Ovary (tissue), 3 donors: ENCODE measurements at regions not wholly inside any gene's neighbourhood (a gene's known extent, or its start where the extent isn't known, plus 50 kb on each side); places are given as distances from the start of the nearest gene placed in this dataset.

Experiments
- EP300 ChIP-seq: sonication (generic); formaldehyde crosslinking; IDR thresholded peaks from one replicate; pipeline ENCODE4 v1.6.1; 2017; ENCODE audit warnings: antibody characterized with exemption
- POLR2A ChIP-seq: fragments of 450-650 bp; IDR thresholded peaks from one replicate; pipeline ENCODE4 v1.6.1; 2017; ENCODE audit warnings: antibody characterized with exemption, mild to moderate bottlenecking, moderate library complexity
- TF ChIP-seq, protein P1 (sequence below), 3 donors: fragments of 450-650 bp in 2 of 3; fragments of 200-600 bp in 1 of 3; IDR thresholded peaks; one replicate each; pipeline versions ENCODE4 v1.5.1 to v1.8.0; 2016 to 2022; ENCODE audit warnings: antibody characterized with exemption in 3 of 3, mild to moderate bottlenecking in 1 of 3
- donor health status: DM: no; HTN: no; CAD: no.

DNA sequence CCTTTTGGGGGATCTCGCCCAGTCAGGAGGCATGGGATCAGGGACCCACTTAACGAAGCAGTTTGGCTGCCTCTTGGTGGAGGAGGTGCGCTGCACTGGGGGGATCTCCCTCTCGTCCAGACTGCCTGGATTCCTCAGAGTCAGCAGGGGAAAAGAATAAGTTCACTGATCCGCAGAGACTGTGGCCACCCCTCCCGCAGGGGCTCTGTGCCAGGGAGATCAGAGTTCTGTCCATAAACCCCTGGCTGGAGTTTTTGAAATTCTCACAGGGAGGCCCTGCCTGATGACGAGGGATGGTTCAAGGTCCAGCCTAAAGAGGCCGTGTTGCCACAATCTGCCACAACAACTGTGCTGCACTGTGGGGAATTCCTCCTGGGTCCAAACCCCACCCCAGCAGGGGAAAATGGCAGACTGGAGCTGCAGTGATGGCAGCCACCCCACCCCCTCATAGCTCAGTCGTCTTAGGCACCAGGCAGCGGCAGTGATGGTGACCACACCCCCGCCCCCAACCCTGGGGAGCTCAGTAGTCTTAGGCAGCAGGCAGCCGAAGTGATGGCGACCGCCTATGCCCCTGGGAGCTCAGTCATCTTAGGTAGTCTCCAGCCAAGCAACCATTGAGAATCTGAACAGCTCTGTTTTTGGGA, 273.8 kb upstream of the USP25 start:
- TF ChIP-seq, protein P1, sequence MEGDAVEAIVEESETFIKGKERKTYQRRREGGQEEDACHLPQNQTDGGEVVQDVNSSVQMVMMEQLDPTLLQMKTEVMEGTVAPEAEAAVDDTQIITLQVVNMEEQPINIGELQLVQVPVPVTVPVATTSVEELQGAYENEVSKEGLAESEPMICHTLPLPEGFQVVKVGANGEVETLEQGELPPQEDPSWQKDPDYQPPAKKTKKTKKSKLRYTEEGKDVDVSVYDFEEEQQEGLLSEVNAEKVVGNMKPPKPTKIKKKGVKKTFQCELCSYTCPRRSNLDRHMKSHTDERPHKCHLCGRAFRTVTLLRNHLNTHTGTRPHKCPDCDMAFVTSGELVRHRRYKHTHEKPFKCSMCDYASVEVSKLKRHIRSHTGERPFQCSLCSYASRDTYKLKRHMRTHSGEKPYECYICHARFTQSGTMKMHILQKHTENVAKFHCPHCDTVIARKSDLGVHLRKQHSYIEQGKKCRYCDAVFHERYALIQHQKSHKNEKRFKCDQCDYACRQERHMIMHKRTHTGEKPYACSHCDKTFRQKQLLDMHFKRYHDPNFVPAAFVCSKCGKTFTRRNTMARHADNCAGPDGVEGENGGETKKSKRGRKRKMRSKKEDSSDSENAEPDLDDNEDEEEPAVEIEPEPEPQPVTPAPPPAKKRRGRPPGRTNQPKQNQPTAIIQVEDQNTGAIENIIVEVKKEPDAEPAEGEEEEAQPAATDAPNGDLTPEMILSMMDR (IDR thresholded peaks at IDR 0.05), result no peak
- no peak for TF ChIP-seq EP300
- TF ChIP-seq POLR2A, result no peak
